B cell (primary cell): ENCODE measurements at regions not wholly inside any gene's neighbourhood (a gene's known extent, or its start where the extent isn't known, plus 50 kb on each side); places are given as distances from the start of the nearest gene placed in this dataset.

ENCODE experiments used
- ATAC-seq: fragments of 200-7000 bp; cut with Tn5 transposase; one replicate; pipeline ENCODE4 v1.10.0; 2021; ENCODE audit warnings: low read depth, mild to moderate bottlenecking, moderate number of reproducible peaks, moderate library complexity
- CTCF ChIA-PET: fragments of 350-600 bp; sonication (Branson Sonifier 250); formaldehyde crosslinking; loops from one replicate; lab custom pipeline; 2021; ENCODE audit warnings: antibody characterized with exemption, inconsistent platforms; lab: Charles Lee
- POLR2A ChIA-PET: fragments of 350-600 bp; sonication (Branson Sonifier 250); formaldehyde crosslinking; loops from one replicate; lab custom pipeline; 2021; ENCODE audit warnings: antibody characterized with exemption; lab: Charles Lee
- DNase-seq: peaks from one replicate; pipeline ENCODE4 v3.0.0; 2013
- H2AFZ ChIP-seq: 2 replicates; pipeline ENCODE4 v1.6.1; 2012; ENCODE audit warnings: mild to moderate bottlenecking, low read depth, low read length; ENCODE audit not compliant: insufficient read depth, poor library complexity, severe bottlenecking
- H3K27ac ChIP-seq, 2 donors: 1 replicate in 1 of 2; 2 replicates in 1 of 2; pipeline ENCODE4 v1.5.1; 2012 to 2013; ENCODE audit warnings: low read length in 2 of 2, mild to moderate bottlenecking in 2 of 2, moderate library complexity in 1 of 2
- H3K27me3 ChIP-seq, 4 experiments: fragments of 200-600 bp in 1 of 4; sonication (generic) in 1 of 4; replicated peaks in 1 of 4; 1 replicate in 2 of 4; 2 replicates in 2 of 4; pipeline versions ENCODE4 v1.6.1 to v1.7.0; 2013 to 2016; ENCODE audit warnings: low read length in 3 of 4, mild to moderate bottlenecking in 2 of 4, mixed read lengths in 1 of 4, moderate library complexity in 1 of 4; ENCODE audit not compliant: insufficient read depth in 4 of 4, control insufficient read depth in 3 of 4; ENCODE audit errors: control extremely low read depth in 1 of 4
- H3K36me3 ChIP-seq, 2 experiments: replicated peaks in 1 of 2; 1 replicate in 1 of 2; 2 replicates in 1 of 2; pipeline versions ENCODE4 v1.6.1 to v1.7.1; 2013; ENCODE audit warnings: low read length in 1 of 2; ENCODE audit not compliant: insufficient read depth in 2 of 2, control insufficient read depth in 1 of 2; ENCODE audit errors: control extremely low read depth in 1 of 2, extremely low read depth in 1 of 2
- H3K4me1 ChIP-seq, 2 donors: fragments of 200-600 bp in 1 of 2; sonication (generic) in 1 of 2; 1 replicate in 1 of 2; 2 replicates in 1 of 2; pipeline versions ENCODE4 v1.5.1 to v1.6.1; 2013 to 2017; ENCODE audit warnings: low read length in 2 of 2; ENCODE audit not compliant: control insufficient read depth in 2 of 2, insufficient read depth in 2 of 2
- H3K4me2 ChIP-seq: replicated peaks from 2 replicates; pipeline ENCODE3; 2012; ENCODE audit warnings: mild to moderate bottlenecking, low read depth, low read length; ENCODE audit not compliant: poor library complexity, severe bottlenecking
- H3K4me3 ChIP-seq, 5 experiments: fragments of 200-600 bp in 1 of 5; sonication (generic) in 1 of 5; 1 replicate in 3 of 5; 2 replicates in 2 of 5; pipeline versions ENCODE4 v1.5.1 to v1.7.0; 2011 to 2016; ENCODE audit warnings: low read length in 4 of 5, mild to moderate bottlenecking in 4 of 5, low read depth in 2 of 5, control low read depth in 1 of 5, moderate library complexity in 1 of 5; ENCODE audit not compliant: insufficient read depth in 1 of 5; ENCODE audit errors: control extremely low read depth in 1 of 5, extremely low read depth in 1 of 5
- H3K79me2 ChIP-seq: fragments of 200-600 bp; sonication (generic); one replicate; pipeline ENCODE4 v1.6.0; 2016; ENCODE audit warnings: low read length; ENCODE audit not compliant: control insufficient read depth, insufficient read depth
- H3K9ac ChIP-seq: fragments of 200-600 bp; sonication (generic); 2 replicates; pipeline ENCODE4 v1.6.1; 2017; ENCODE audit warnings: mild to moderate bottlenecking, low read length, moderate library complexity
- H3K9me3 ChIP-seq, 3 donors: one replicate each; pipeline versions ENCODE4 v1.6.1 to v1.7.1; 2013; ENCODE audit warnings: low read length in 2 of 3; ENCODE audit not compliant: control insufficient read depth in 2 of 3, insufficient read depth in 1 of 3; ENCODE audit errors: control extremely low read depth in 1 of 3
- H4K20me1 ChIP-seq: 2 replicates; pipeline ENCODE4 v1.6.0; 2012; ENCODE audit warnings: mild to moderate bottlenecking, low read length; ENCODE audit not compliant: insufficient read depth, control insufficient read depth, poor library complexity, severe bottlenecking
- H3K27ac Mint-ChIP-seq: one replicate; pipeline ENCODE4 v1.8.0; 2021; ENCODE audit warnings: mixed read lengths
- H3K27me3 Mint-ChIP-seq: one replicate; pipeline ENCODE4 v1.8.0; 2021; ENCODE audit warnings: mixed read lengths
- H3K4me1 Mint-ChIP-seq: one replicate; pipeline ENCODE4 v1.8.0; 2021; ENCODE audit warnings: mixed read lengths
- H3K4me3 Mint-ChIP-seq: one replicate; pipeline ENCODE4 v1.8.0; 2021; ENCODE audit warnings: mixed read lengths
- H3K9me3 Mint-ChIP-seq: one replicate; pipeline ENCODE4 v1.8.0; 2022; ENCODE audit warnings: mixed read lengths; ENCODE audit not compliant: insufficient read depth
- CTCF ChIP-seq: fragments of 200-600 bp; IDR thresholded peaks from one replicate; pipeline ENCODE4 v1.8.0; 2022; ENCODE audit warnings: antibody characterized with exemption, mild to moderate bottlenecking
- EZH2 ChIP-seq: IDR thresholded peaks from 2 replicates; pipeline ENCODE4 v1.6.1; 2012; ENCODE audit warnings: borderline replicate concordance, low read depth, mild to moderate bottlenecking, moderate library complexity, low read length; ENCODE audit not compliant: insufficient read depth, poor library complexity, severe bottlenecking
- WGBS: methylation state at CpG from one replicate; pipeline ENCODE4 v1.1.5; 2013; ENCODE audit warnings: missing lambda C conversion rate; ENCODE audit not compliant: insufficient coverage; 5-methylcytosine and 5-hydroxymethylcytosine counted together
- intact Hi-C: fragments of 100-400 bp; cut with micrococcal nuclease; formaldehyde crosslinking; loops from one replicate; pipeline ENCODE4 v1.10.0; 2022

- H3K4me2 ChIP-seq: no peak overlapping the region
- no peak overlapping the region for H3K9ac ChIP-seq
- POLR2A ChIA-PET: no interaction called here
- H3K4me1 ChIP-seq: no peaks in the 10 kb centered on the region
- H4K20me1 ChIP-seq: no peaks in the 10 kb centered on the region
- no peaks in the 10 kb centered on the region for H3K27me3 ChIP-seq
- H3K4me3 ChIP-seq: no peak overlapping the region
- H3K27ac Mint-ChIP-seq: no peak overlapping the region
- no peaks in the 10 kb centered on the region for H3K36me3 ChIP-seq
- intact Hi-C loops: no loop called here
- DNase-seq (no peak), ATAC-seq (no peak)
- WGBS: no CpG with 5 or more reads among the region's 1 CpG
- TF ChIP-seq CTCF (no peak), EZH2 (no peak)
- H3K79me2 ChIP-seq: no peaks in the 10 kb centered on the region
- no peak overlapping the region for H2AFZ ChIP-seq
- no peaks in the 10 kb centered on the region for H3K27me3 Mint-ChIP-seq
- H3K4me3 Mint-ChIP-seq: no peak overlapping the region
- H3K9me3 Mint-ChIP-seq: no peaks in the 10 kb centered on the region
- no peaks in the 10 kb centered on the region for H3K4me1 Mint-ChIP-seq
- no peak overlapping the region for H3K27ac ChIP-seq
- peaks cover 0 to 4% (median 0%) of the 10 kb centered on the region in 3 donors for H3K9me3 ChIP-seq
- CTCF ChIA-PET: no interaction called here
Measured at GRCh38 chr21:17257784-17258183, 255.1 kb upstream of the CXADR start.

GRCh38 chr21:17264182-17264581 lies 248.7 kb upstream of the CXADR start:
- Histone ChIP-seq H3K4me2 (no peak overlapping the region), H3K9me3 (peaks cover 0 to 4% (median 0%) of the 10 kb centered on the region in 3 donors), H3K4me1 (no peaks in the 10 kb centered on the region), H2AFZ (no peak overlapping the region), H4K20me1 (no peaks in the 10 kb centered on the region), H3K36me3 (no peaks in the 10 kb centered on the region), H3K9ac (no peak overlapping the region), H3K27ac (no peak overlapping the region), H3K4me3 (no peak overlapping the region), H3K79me2 (no peaks in the 10 kb centered on the region), H3K27me3 (no peaks in the 10 kb centered on the region)
- H3K4me3 Mint-ChIP-seq: no peak overlapping the region
- TF ChIP-seq CTCF: no peak
- no peak for TF ChIP-seq EZH2
- no peak overlapping the region for H3K27ac Mint-ChIP-seq
- ATAC-seq (no peak), DNase-seq (no peak)
- H3K27me3 Mint-ChIP-seq: no peaks in the 10 kb centered on the region
- CTCF ChIA-PET: no interaction called here
- H3K9me3 Mint-ChIP-seq: no peaks in the 10 kb centered on the region
- WGBS: no CpG with 5 or more reads among the region's 2 CpGs
- POLR2A ChIA-PET: no interaction called here
- intact Hi-C loops: loop anchor here (5.0 kb wide), 1 partner anchor 1333 kb away; no protein-coding TSS in a partner anchor
- no peaks in the 10 kb centered on the region for H3K4me1 Mint-ChIP-seq
